C4-2B (cell line): ENCODE measurements at regions not wholly inside any gene's neighbourhood (a gene's known extent, or its start where the extent isn't known, plus 50 kb on each side); places are given as distances from the start of the nearest gene placed in this dataset.

ENCODE experiments used
- CTCF ChIP-seq: fragments of 450-650 bp; conservative IDR thresholded peaks from 2 replicates; pipeline ENCODE4 v1.5.1; 2017; ENCODE audit warnings: mild to moderate bottlenecking
- ZFX ChIP-seq: fragments of 450-650 bp; IDR thresholded peaks from 2 replicates; pipeline ENCODE4 v1.6.1; 2017

GRCh38 chr18:5661179-5661578 is 117.4 kb upstream of the EPB41L3 start:
- no peak for TF ChIP-seq CTCF
- TF ChIP-seq ZFX, result no peak
